Keratinocyte (primary cell): ENCODE measurements at regions not wholly inside any gene's neighbourhood (a gene's known extent, or its start where the extent isn't known, plus 50 kb on each side); places are given as distances from the start of the nearest gene placed in this dataset.

ENCODE experiments used
- DNase-seq: peaks from one replicate; pipeline ENCODE4 v3.0.0-alpha.2; 2011; ENCODE audit warnings: low read depth, missing footprints, low spot score
- FAIRE-seq: peaks from 2 replicates; lab custom pipeline; 2011; peaks lifted over from hg19 to GRCh38; lab: Jason Lieb, UNC
- H2AFZ ChIP-seq: 2 replicates; pipeline ENCODE4 v1.6.0; 2012; ENCODE audit warnings: low read length, control low read depth, inconsistent platforms; ENCODE audit not compliant: control insufficient read depth
- H3K27ac ChIP-seq: 2 replicates; pipeline ENCODE4 v1.5.1; 2011; ENCODE audit warnings: low read length; ENCODE audit not compliant: control insufficient read depth, insufficient read depth
- H3K27me3 ChIP-seq: 3 replicates; pipeline ENCODE4 v1.6.0; 2011; ENCODE audit warnings: low read length; ENCODE audit not compliant: control insufficient read depth, insufficient read depth; ENCODE audit errors: extremely low read depth
- H3K36me3 ChIP-seq, 2 experiments: 2 replicates in 1 of 2; 3 replicates in 1 of 2; pipeline ENCODE4 v1.5.1; 2011; ENCODE audit warnings: low read length in 2 of 2, mild to moderate bottlenecking in 1 of 2; ENCODE audit not compliant: control insufficient read depth in 2 of 2, insufficient read depth in 2 of 2; ENCODE audit errors: extremely low read depth in 1 of 2
- H3K4me1 ChIP-seq: 3 replicates; pipeline ENCODE4 v1.5.1; 2011; ENCODE audit warnings: low read length; ENCODE audit not compliant: control insufficient read depth, insufficient read depth; ENCODE audit errors: extremely low read depth
- H3K4me2 ChIP-seq: 3 replicates; pipeline ENCODE4 v1.6.0; 2011; ENCODE audit warnings: low read depth, low read length; ENCODE audit not compliant: control insufficient read depth, insufficient read depth; ENCODE audit errors: extremely low read depth
- H3K4me3 ChIP-seq, 3 experiments: fragments of 200-600 bp in 1 of 3; sonication (generic) in 1 of 3; 2 replicates in 2 of 3; 3 replicates in 1 of 3; pipeline ENCODE4 v1.5.1; 2011 to 2016; ENCODE audit warnings: low read length in 3 of 3, mild to moderate bottlenecking in 3 of 3, control low read depth in 2 of 3, inconsistent platforms in 1 of 3, low read depth in 1 of 3, mixed read lengths in 1 of 3, mixed run types in 1 of 3, moderate library complexity in 1 of 3; ENCODE audit not compliant: control insufficient read depth in 2 of 3, insufficient read depth in 2 of 3; ENCODE audit errors: extremely low read depth in 1 of 3
- H3K79me2 ChIP-seq: 2 replicates; pipeline ENCODE4 v1.6.0; 2012; ENCODE audit warnings: low read length; ENCODE audit not compliant: control insufficient read depth, insufficient read depth
- H3K9ac ChIP-seq: 3 replicates; pipeline ENCODE4 v1.6.0; 2011; ENCODE audit warnings: low read length; ENCODE audit not compliant: control insufficient read depth, insufficient read depth; ENCODE audit errors: extremely low read depth
- H3K9me1 ChIP-seq: 3 replicates; pipeline ENCODE4 v1.6.0; 2011; ENCODE audit warnings: low read length; ENCODE audit not compliant: control insufficient read depth, insufficient read depth; ENCODE audit errors: extremely low read depth
- H3K9me3 ChIP-seq: 2 replicates; pipeline ENCODE4 v1.5.1; 2012; ENCODE audit warnings: low read depth, low read length; ENCODE audit not compliant: control insufficient read depth
- H4K20me1 ChIP-seq: 3 replicates; pipeline ENCODE4 v1.6.0; 2011; ENCODE audit warnings: low read length; ENCODE audit not compliant: control insufficient read depth, insufficient read depth; ENCODE audit errors: extremely low read depth
- EZH2 ChIP-seq: IDR thresholded peaks from one replicate; pipeline ENCODE4 v1.6.1; 2012; ENCODE audit warnings: inconsistent platforms, mild to moderate bottlenecking, low read length, moderate library complexity
- dilution Hi-C: fragments of 300-500 bp; cut with MboI; formaldehyde crosslinking; loops from one replicate; pipeline ENCODE4 v1.7.0; 2020; ENCODE audit warnings: low sequenced_read_pairs; ENCODE audit not compliant: extremely low pct_ligation_motif_present
- TF ChIP-seq, protein P1 (sequence below), 3 experiments: IDR thresholded peaks in 1 of 3; conservative IDR thresholded peaks in 1 of 3; optimal IDR thresholded peaks in 1 of 3; 2 replicates in 2 of 3; 3 replicates in 1 of 3; pipeline versions ENCODE3 to v1.5.1; 2011; ENCODE audit warnings: low read length in 3 of 3, mild to moderate bottlenecking in 3 of 3, moderate library complexity in 2 of 3, control low read depth in 1 of 3, inconsistent platforms in 1 of 3; ENCODE audit not compliant: insufficient read depth in 2 of 3; ENCODE audit errors: extremely low read depth in 1 of 3

DNA sequence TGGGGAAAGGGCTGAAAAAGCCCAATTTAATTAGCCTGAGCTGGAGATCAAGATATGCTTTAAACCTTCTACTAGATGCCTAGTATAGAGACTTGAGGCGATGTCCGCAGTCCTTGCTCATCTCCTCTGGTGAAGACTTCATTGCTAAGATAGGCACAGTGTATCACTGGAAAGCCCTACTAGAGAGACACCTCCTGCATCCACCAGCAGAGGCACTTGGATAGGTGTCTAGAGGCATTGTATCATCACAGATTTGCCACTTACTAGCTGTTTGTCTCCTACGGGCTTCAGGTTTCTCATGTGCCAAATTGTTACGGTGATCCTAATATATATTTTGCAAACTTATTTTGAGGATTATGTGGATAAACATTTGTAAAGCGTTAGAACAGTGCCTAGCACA is 1048.5 kb downstream of the GALC start:
- no peaks in the 10 kb centered on the region for H3K79me2 ChIP-seq
- H4K20me1 ChIP-seq: no peaks in the 10 kb centered on the region
- DNase-seq: no peak
- no peak for FAIRE-seq
- H3K27ac ChIP-seq: no peak overlapping the region
- TF ChIP-seq, protein P1, sequence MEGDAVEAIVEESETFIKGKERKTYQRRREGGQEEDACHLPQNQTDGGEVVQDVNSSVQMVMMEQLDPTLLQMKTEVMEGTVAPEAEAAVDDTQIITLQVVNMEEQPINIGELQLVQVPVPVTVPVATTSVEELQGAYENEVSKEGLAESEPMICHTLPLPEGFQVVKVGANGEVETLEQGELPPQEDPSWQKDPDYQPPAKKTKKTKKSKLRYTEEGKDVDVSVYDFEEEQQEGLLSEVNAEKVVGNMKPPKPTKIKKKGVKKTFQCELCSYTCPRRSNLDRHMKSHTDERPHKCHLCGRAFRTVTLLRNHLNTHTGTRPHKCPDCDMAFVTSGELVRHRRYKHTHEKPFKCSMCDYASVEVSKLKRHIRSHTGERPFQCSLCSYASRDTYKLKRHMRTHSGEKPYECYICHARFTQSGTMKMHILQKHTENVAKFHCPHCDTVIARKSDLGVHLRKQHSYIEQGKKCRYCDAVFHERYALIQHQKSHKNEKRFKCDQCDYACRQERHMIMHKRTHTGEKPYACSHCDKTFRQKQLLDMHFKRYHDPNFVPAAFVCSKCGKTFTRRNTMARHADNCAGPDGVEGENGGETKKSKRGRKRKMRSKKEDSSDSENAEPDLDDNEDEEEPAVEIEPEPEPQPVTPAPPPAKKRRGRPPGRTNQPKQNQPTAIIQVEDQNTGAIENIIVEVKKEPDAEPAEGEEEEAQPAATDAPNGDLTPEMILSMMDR (optimal IDR thresholded peaks at IDR 0.05 in 1 of 3, IDR thresholded peaks at IDR 0.05 in 1 of 3, conservative IDR thresholded peaks at IDR 0.05 in 1 of 3; ENCODE audit: extremely low read depth in 1 of 3, insufficient read depth in 2 of 3, low read length in 3 of 3): no peak
- no peak for TF ChIP-seq EZH2
- no peaks in the 10 kb centered on the region for H3K9me3 ChIP-seq
- no peak overlapping the region for H3K9ac ChIP-seq
- no peaks in the 10 kb centered on the region for H3K27me3 ChIP-seq
- dilution Hi-C loops: no loop called here
- H3K4me2 ChIP-seq: no peak overlapping the region
- no peak overlapping the region for H3K4me3 ChIP-seq
- no peaks in the 10 kb centered on the region for H3K36me3 ChIP-seq
- no peaks in the 10 kb centered on the region for H3K4me1 ChIP-seq
- H3K9me1 ChIP-seq: no peaks in the 10 kb centered on the region
- H2AFZ ChIP-seq: no peak overlapping the region

DNA sequence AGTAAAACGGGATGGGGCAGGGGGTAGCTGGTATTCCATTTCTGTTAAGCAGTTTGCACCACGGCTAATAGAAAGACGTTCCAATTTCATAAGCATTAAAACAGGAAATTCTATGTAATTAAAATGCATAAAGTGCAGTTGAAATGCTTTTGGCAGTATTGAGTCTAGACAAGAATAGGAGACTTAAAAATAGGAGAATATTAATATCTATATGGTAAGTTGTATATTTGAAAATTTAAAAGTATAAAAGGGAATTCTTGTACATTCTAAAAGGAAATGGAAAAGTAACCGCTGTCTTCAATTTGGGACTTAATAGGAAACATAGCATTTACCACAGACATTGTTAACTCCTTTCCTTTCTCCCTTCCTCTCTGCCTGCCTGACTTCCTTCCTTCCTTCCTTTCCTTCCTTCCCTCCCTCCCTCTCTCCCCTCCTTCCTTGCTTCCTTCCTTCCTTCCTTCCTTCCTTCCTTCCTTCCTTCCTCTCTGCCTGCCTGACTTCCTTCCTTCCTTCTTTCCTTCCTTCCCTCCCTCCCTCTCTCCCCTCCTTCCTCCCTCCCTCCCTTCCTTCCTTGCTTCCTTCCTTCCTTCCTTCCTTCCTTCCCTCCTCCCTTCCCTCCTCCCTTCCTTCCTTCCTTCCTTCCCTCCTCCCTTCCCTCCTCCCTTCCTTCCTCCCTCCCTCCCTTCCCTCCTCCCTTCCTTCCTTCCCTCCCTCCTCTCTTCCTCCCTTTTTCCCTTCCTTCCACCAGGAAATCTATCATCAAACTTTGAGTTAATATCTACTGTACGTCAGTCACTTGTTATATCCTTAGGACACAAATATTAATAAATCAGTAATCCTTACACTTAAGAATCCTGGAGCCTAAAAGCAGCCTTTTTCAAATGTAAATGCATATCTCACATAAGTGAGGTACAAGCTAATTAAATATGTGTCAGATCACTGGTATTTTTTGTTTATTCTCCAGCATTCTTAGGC is 1049.3 kb downstream of the GALC start:
- Histone ChIP-seq H3K79me2 (no peaks in the 10 kb centered on the region), H3K4me3 (no peak overlapping the region), H4K20me1 (no peaks in the 10 kb centered on the region), H3K27ac (no peak overlapping the region), H2AFZ (no peak overlapping the region), H3K9me3 (no peaks in the 10 kb centered on the region), H3K4me2 (no peak overlapping the region), H3K9ac (no peak overlapping the region), H3K9me1 (no peaks in the 10 kb centered on the region), H3K36me3 (no peaks in the 10 kb centered on the region), H3K27me3 (no peaks in the 10 kb centered on the region), H3K4me1 (no peaks in the 10 kb centered on the region)
- dilution Hi-C loops: no loop called here
- DNase-seq: no peak
- FAIRE-seq: no peak
- TF ChIP-seq, protein P1 (optimal IDR thresholded peaks at IDR 0.05 in 1 of 3, IDR thresholded peaks at IDR 0.05 in 1 of 3, conservative IDR thresholded peaks at IDR 0.05 in 1 of 3; ENCODE audit: extremely low read depth in 1 of 3, insufficient read depth in 2 of 3, low read length in 3 of 3): no peak
- TF ChIP-seq EZH2: no peak
